ENCODE measurements at regions not wholly inside any gene's neighbourhood (a gene's known extent, or its start where the extent isn't known, plus 50 kb on each side); places are given as distances from the start of the nearest gene placed in this dataset.

GRCh38 chr14:48553443-48553842 is 878.0 kb upstream of the MDGA2 start:
- TF ChIP-seq EP300 (IDR thresholded peaks at IDR 0.05), result no peak
- TF ChIP-seq POLR2AphosphoS5 (IDR thresholded peaks at IDR 0.05), result no peak
- TF ChIP-seq, protein P1, sequence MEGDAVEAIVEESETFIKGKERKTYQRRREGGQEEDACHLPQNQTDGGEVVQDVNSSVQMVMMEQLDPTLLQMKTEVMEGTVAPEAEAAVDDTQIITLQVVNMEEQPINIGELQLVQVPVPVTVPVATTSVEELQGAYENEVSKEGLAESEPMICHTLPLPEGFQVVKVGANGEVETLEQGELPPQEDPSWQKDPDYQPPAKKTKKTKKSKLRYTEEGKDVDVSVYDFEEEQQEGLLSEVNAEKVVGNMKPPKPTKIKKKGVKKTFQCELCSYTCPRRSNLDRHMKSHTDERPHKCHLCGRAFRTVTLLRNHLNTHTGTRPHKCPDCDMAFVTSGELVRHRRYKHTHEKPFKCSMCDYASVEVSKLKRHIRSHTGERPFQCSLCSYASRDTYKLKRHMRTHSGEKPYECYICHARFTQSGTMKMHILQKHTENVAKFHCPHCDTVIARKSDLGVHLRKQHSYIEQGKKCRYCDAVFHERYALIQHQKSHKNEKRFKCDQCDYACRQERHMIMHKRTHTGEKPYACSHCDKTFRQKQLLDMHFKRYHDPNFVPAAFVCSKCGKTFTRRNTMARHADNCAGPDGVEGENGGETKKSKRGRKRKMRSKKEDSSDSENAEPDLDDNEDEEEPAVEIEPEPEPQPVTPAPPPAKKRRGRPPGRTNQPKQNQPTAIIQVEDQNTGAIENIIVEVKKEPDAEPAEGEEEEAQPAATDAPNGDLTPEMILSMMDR (IDR thresholded peaks at IDR 0.05), result no peak
- no peak for TF ChIP-seq POLR2A (IDR thresholded peaks at IDR 0.05)

All from upper lobe of left lung (tissue), 4 donors.